HG03442 (cell line): ENCODE measurements at regions not wholly inside any gene's neighbourhood (a gene's known extent, or its start where the extent isn't known, plus 50 kb on each side); places are given as distances from the start of the nearest gene placed in this dataset.
A peak's percentile ranks its signal among the peaks of the same experiment; 100 is the strongest.

Experiments used
- ATAC-seq: cut with Tn5 transposase; IDR thresholded peaks from one replicate; pipeline ENCODE4 v1.9.1; 2021; ENCODE audit warnings: mild to moderate bottlenecking, moderate library complexity; ENCODE audit not compliant: unreplicated experiment

DNA sequence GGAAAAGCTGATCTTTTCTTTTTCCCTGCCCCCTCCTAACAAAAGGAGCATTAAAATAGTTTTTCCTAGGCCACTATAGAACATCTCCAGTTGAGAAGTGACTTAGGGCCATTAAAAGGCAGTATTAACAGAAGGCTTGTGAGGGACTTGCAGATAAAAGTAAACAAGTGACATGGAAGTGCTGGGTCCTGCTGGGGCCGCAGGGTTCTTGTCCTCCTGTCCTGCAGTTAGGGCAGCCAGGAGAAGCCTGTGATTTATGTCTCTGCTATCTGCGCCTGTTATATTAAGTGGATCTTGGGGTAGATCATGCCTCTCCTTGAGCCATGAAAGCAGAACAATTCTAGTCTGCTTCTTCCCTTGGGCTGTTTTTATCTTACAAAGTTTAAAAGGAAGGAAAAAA, 271.4 kb upstream of the C11orf87 start:
- no peak for ATAC-seq

DNA sequence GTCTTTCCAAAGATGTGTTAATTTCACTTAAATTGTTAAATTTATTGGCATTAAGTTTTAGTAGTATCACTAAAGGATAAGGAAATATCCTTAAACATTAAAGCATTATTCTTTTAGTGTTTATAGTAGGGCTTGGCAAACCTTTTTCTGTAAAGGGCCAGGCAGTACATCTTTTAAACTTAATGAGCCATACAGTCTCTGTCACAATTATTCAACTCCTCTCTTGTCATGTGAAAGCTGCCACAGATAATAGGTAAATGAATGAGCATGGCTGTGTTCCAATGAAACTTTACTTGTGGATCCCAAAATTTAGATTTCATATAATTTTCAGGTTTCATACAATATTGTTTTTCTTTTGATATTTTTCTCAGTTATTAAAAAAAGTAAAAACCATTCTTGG, 268.2 kb upstream of the C11orf87 start:
- ATAC-seq, result no peak

DNA sequence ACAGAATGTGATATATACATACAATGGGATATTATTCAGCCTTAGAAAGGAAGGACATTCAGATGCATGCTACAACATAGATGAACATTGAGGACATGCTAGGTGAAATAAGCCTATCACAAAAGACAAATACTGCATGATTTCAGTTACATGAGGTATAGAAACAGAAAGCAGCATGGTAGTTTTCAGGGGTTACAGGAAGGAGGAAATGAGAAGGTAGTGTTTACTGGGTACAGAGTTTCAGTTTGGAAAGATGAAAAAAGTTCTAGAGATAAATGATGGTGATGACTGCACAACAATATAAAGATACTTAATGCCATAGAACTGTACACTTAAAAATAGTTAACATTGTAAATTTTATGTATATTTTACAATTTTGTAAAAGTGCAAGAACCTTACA, 266.7 kb upstream of the C11orf87 start:
- ATAC-seq, result peak; percentile 66

DNA sequence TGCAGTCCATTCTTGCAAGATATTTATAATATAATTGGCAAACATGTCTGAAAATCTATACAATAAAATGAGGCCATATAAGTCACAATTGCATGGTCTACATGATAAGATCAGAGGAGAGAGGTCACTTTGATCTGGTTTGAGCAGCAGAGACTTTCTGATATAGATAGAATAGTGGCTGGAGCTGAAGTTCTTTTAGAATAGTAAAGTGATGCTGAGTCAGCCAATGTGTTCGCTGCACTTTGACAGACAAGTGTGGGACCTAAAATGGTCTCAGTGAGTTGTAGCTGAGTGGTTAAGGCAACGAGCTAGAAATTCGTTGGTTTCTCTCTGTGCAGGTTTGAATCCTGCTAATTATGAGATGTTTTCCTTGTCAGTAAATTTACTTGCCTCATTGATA, 257.0 kb upstream of the C11orf87 start:
- no peak for ATAC-seq

DNA sequence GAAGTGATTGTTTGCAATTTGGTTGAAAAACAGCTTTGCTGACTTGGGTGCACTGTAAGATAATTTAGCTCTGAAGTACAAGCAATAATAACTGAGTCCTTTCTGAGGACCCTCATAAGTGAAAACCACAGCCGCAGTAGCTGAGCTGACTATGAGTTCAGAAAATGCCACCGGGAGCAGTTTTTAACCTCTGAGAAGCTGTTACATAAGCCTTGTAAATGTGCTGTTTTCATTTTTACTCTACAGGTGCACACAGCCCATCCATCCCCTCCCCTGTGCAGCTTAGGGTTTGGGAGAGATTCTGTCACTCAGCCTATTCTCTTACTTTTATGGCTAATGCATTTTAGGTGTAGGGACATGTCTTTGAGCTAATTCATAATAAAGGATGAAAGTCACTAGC, 255.5 kb upstream of the C11orf87 start:
- no peak for ATAC-seq

DNA sequence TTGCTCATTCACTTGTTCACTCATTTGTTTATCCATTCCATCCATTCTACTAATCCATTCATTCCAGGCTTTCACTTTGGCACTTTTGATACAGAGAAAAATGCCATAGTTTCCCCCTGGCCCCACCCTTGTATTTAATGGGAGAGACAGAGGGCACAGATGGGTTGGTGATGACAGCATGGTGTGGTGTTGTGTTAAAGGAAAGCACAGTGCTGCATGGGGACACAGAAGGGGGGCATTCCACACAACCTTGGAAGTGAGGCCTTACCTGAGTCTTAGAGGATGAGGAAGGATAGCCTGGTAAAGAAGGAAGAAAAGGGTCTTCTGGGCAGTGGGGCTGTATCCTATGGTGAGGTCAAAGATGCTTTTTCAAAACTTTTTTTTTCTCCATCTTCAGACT, 248.5 kb upstream of the C11orf87 start:
- ATAC-seq, result no peak

DNA sequence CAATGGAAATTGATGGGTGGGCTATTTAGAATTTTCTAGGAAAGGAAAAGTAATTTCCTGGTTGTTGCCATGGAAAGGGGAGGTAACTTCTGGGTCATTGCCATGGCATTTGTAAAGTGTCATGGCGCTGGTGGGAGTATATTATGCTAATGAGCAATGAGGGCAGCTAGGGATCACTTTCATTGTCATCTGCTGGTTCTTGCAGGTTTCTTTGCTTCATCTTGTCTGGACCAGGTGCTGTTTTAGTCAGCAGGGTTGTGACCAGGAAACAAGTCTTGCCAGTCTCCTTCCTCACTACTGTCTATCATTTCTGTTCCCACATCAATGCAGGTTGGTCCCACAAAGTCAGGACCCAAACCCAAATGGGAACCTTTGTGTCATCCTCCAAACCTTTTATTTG, 237.6 kb upstream of the C11orf87 start:
- no peak for ATAC-seq

DNA sequence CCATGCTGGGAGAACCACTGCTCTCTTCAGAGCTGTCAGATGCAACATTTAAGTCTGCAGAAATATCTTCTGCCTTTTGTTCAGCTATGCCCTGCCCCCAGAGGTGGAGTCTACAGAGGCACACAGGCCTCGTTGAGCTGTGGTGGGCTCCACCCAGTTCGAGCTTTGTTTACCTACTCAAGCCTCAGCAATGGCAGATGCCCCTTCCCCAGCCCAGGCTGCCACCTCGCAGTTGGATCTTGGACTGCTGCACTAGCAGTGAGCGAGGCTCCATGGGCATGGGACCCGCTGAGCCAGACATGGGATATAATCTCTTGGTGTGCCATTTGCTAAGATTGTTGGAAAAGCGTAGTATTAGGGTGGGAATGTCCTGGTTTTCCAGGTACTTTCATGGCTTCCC, 229.1 kb upstream of the C11orf87 start:
- no peak for ATAC-seq

DNA sequence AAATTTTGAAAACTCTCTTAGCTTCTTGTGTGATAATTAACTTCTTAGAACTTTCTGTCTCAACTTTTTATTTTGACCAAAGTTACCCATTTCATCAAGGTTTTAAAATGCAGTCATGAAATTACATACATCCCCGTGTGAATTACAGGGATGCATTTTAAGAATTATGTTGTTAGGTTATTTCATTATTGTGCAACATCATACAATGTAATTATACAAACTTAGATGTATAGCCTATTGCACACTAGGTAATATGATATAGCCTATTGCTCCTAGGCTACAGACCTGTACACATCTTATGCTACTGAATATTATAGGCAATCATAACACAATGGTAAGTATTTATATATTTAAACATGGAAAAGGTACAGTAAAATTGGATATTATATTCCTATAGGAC, 228.1 kb upstream of the C11orf87 start:
- ATAC-seq, result no peak

DNA sequence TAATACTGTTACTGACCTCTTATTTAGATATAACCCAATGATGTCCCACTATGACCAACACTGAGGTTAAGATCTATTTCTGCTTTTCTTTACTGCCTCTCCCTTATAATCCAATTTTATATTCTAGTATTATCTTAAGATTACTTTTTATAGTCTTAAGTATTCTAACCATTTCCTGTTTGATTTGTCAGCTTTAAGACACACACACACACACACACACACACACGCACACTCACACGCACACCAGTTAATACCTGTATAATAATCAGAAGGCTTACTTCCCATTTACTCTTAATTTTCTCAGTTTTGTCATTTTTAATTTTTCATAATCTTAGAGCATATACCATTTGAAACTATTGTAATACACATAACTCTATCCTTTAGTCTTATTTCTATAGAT, 226.0 kb upstream of the C11orf87 start:
- no peak for ATAC-seq

DNA sequence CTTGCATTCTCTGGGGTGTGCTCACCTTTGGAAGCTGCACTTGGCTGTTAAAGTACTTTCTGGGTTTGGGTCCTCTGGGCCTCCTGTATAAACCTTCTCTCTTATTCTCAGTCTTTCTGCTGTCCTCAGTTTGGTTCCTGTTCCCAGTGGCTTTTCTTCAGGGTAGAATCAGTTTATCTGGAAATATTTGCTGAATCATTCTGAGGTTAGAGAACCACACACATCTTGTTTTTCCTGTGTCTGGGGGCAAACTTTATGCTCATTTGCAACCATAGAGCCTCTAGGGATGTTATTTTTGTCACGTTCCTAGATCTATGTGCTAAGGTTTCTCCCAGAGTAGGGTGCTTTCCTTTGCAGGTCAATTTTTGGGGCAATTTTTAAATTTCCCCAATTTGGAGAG, 224.3 kb upstream of the C11orf87 start:
- ATAC-seq, result no peak

DNA sequence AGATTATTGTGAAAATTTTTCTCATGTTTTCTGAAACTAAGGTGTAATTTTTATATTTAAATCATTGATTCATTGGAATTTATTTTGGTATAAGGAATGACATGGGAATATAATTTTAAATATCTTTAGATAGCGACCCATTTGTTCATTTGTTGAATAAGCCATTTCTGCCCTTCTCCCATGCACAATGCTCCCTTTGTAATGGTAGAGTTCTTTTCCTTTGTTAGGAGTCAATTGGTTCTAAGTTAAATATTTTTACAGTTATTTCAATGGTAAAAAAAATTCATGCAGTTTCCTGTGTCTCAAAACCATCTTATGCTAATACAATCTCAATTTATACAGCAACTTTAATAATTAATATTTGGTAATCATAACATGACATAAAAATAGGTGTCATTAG, 218.8 kb upstream of the C11orf87 start:
- ATAC-seq, result no peak

DNA sequence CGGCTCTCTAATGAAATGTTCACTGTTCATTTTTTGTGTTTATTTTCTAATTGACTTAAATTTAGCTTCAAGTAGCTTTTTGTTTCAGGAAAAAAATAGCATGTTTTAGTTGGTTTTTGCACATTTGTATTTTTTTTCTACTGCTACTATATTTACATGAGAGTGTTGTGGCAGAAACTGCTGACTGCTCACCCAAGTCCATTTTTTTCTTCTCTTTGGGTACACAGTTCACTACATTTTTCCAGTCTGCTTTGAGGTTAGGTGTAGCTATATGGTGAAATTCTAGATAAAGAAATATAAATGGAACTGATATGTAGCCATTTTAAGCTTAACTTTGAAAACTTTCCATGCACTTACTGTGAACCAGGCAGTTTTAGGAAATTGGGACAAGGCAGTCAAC, 216.7 kb upstream of the C11orf87 start:
- no peak for ATAC-seq

DNA sequence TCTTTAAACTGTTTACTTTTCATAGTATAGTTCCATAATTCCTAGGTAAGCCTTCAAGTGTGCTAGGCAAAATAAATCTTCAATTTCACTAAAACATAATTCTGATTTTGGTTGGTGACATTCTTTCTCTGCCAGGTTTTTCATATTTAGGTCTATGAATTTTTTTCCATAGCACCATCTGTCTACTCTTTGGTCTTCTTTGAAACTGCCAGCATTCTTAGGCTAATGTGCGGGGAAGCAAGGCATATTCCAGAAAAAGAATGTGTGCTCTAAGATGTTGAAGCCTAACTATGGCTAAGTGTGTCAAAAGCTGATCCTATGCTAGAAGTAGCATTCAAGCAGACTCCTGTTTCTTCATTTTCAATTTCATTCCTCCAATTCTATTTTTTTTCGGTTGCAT, 213.9 kb upstream of the C11orf87 start:
- ATAC-seq, result no peak

DNA sequence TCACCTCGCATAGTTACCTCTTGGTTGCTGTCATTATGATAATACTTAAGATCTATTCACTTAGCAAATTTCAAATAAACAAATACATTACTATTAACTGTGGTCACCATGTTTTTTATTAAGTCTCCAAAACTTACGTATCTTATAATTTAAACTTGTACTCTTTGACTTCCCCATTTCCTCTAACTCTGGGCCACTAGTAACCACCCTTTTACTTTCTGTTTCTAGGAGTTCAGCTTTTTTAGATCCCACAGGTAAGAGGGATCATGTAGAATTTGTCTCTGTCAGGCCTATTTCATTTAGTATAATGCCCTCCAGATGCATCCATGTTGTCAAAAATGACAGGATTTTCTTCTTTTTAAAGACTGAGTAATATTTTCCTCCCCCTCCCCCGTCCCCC, 212.4 kb upstream of the C11orf87 start:
- ATAC-seq, result no peak

DNA sequence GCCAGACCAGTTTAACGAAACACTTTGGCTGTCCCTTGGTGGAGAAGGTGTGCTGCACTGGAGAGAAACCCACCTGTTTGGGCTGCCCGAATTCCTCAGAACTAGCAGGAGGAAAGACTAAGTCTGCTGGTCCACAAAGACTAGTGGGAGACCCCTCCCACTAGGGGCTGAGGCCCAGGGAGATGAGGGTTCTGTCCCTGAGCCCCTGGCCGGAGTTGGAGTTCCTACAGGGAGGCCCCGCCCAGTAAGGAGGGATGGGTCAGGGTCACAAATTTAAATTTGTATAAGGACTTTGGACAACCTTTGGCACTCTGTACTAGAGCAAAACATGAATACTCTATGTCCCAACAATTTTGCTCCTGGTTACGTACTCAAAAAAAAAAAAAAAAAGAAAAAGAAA, 200.8 kb upstream of the C11orf87 start:
- no peak for ATAC-seq

DNA sequence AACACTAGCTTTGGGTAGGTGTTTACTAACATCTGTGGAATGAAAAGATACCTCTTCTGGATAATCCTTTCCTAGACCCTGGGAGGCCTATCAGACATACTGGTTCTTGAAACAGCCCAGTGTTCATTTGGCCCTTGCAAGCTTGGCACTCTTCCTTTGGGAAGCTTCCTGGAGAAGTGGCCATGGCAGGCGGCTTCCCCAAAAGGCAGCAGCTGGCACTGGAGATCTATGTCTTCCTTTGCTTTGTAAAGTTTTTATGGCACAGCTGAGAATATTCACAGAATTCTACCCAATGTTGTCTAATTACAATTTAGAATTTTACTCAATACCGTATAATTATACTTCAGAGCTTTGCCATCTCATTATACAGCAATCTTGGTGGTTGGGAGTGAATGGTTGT, 199.2 kb upstream of the C11orf87 start:
- no peak for ATAC-seq

DNA sequence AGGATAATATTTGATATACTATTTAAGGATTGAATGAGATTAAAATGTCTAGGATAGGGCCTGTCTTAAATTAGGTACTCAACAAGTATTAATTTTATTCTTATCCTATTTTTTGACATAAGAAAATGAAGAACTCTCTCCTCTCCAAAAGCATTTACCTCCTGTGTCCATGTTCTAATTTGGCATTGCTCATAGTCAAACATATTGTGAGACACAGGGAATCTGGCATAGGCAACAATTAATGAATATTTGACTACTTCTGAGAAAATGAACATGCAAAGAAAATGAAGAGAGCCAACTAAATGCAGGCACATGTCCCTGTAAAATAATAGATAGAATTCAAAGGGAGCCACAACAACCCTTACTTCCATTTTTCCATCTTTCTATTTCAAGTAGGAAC, 198.5 kb upstream of the C11orf87 start:
- ATAC-seq, result no peak

DNA sequence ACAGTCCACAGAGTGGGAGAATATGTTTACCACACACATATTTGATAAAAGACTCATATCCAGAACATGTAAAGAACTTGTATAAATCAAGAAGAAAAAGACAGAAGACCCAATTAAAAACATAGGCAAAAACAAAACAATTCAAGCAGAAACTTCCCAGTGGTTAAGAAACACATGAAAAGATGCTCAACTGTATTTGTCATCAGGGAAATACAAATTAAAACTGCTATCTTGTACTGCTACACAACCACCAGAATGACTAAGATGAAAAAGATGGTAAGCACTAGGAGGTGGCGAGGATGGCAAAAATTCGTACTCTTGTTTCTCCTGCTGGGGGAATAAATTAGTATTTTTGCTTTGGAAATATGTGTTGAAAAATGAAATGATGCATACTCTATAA, 192.3 kb upstream of the C11orf87 start:
- no peak for ATAC-seq

DNA sequence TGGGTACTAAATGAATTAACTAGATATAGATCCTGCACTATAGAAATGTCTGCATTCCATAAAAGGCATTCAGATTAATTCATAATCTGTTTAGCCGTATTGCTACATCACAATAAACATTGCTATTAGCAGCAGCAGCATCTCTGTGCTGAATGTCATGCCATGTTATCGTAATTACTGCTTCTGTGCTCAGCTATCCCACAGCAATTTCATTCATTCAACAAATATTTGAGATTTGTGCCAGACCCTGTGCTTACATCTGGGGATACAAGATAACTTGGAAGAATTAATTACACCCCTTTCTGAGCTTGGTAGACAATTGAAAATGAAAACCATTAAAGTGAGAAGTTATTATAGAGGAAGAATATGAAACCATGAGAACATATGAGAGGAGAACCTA, 185.8 kb upstream of the C11orf87 start:
- ATAC-seq, result no peak

DNA sequence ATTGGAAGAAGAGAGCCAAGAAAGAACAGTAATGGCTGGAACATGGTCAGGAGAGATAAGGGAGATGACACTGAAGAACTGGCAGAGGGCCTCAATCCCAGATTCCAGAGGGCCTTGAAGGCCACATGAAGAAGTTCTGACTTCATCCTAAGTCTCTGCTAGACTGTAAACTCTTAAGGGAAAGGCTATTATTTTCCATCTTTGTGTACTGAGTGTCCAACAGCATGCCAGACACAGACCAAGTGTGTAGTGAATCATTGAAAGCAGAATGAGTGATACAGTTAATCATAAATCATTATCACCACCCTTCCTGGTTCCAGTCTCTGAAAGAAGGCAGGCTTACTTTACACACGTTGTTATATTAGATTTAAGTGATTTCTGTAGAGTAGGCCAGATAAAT, 185.3 kb upstream of the C11orf87 start:
- ATAC-seq, result no peak

DNA sequence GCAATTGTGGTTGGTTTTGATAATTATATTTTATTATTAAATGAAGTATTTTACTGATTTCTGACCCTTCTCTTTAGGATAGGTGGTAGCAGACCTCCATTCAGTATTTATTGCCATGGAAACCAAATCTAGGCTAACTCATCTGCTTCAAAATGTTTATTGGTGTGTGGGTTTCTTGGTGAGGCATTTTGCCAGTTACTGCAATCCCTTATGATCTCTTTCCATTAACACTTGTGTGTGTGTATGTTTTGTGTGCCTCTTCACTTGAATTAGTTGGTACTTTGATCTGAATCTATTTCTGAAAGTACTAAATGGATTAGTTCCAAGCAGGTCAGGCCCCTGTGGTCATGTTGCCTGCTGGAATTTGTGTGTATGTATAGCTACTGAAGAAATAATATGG, 184.4 kb upstream of the C11orf87 start:
- ATAC-seq, result no peak

DNA sequence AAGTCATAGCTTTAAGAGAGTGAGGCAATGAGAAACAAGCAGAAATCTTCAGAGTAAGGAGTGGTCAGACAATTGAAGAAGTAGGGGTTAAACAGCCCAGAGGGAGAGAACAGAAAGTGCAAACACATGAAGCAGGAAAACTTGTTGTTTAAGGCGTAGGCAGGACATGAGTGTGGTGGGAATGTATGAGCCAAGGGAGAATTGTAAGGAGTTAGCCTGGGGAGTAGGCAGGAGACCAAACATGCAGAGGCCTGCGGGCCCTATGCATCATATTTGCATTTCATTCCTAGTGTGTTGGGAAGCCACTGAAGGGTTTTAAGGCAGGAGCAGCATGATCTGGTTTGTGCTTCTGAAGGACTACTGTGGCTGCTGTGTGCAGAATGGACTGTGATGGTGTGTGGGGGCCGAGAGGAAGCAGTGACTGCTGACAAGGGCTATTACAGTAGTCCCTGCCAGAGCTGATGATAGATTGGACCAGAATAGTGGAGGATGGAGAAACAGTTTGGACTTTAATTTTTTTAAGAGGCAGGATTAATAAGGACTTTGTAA, 179.9 kb upstream of the C11orf87 start:
- ATAC-seq, result no peak

DNA sequence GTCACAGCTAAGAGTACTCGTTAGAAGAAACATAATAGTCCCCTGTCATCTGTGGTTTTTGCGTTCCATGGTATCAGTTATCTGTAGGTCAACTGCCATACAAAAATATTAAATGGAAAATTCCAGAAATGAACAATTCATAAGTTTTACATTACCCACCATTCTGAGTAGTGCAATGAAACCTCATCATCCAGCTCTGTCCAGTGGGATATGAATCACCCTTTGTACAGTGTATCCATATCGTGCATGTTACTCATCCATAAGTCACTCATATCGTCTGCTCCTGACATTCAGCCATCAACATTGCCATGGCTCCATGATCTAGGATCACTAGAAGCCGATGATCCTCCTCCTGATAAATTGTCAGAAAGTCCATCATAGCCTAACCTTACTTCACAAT, 174.9 kb upstream of the C11orf87 start:
- no peak for ATAC-seq
